PC-3 (cell line): ENCODE measurements at regions not wholly inside any gene's neighbourhood (a gene's known extent, or its start where the extent isn't known, plus 50 kb on each side); places are given as distances from the start of the nearest gene placed in this dataset.

ENCODE experiments used
- ATAC-seq: fragments of 200-7000 bp; cut with Tn5 transposase; 2 replicates; pipeline ENCODE4 v1.9.1; 2020; ENCODE audit warnings: mild to moderate bottlenecking, moderate library complexity
- BruUV-seq: library from RNA; stranded (reverse); fragments of 400-500 nt; replicated peaks from 2 replicates; lab custom pipeline; 2021; lab: Mats Ljungman, UMichigan
- CTCF ChIA-PET: fragments of 300-600 bp; sonication (Branson Sonifier 250); formaldehyde crosslinking; loops from one replicate; lab custom pipeline; 2022; ENCODE audit warnings: antibody characterized with exemption; lab: Charles Lee
- POLR2A ChIA-PET: fragments of 300-600 bp; sonication (Branson Sonifier 250); formaldehyde crosslinking; loops from one replicate; lab custom pipeline; 2022; ENCODE audit warnings: antibody characterized with exemption; ENCODE audit not compliant: unreplicated experiment; lab: Charles Lee
- DNase-seq: peaks from one replicate; pipeline ENCODE4 v3.0.0-alpha.2; 2015
- H2AFZ ChIP-seq: fragments of 300-600 bp; sonication (generic); 2 replicates; pipeline ENCODE4 v1.6.0; 2016; ENCODE audit warnings: antibody characterized with exemption, low read length
- H3F3A ChIP-seq: fragments of 300-600 bp; sonication (generic); one replicate; pipeline ENCODE4 v1.6.0; 2017; ENCODE audit warnings: antibody characterized with exemption, low read length, control low read depth, mild to moderate bottlenecking; ENCODE audit not compliant: unreplicated experiment
- H3K27ac ChIP-seq: fragments of 300-600 bp; sonication (generic); 2 replicates; pipeline ENCODE4 v1.5.1; 2016; ENCODE audit warnings: mild to moderate bottlenecking, low read length
- H3K27me3 ChIP-seq: fragments of 300-600 bp; sonication (generic); 2 replicates; pipeline ENCODE4 v1.6.1; 2016; ENCODE audit warnings: low read length, mixed read lengths
- H3K36me3 ChIP-seq: fragments of 300-600 bp; sonication (generic); 2 replicates; pipeline ENCODE4 v1.6.1; 2016; ENCODE audit warnings: low read depth, mixed run types, low read length, mixed read lengths
- H3K4me1 ChIP-seq: fragments of 300-600 bp; sonication (generic); 2 replicates; pipeline ENCODE4 v1.5.1; 2016; ENCODE audit warnings: low read length; ENCODE audit not compliant: insufficient read depth
- H3K4me2 ChIP-seq: fragments of 300-600 bp; sonication (generic); 2 replicates; pipeline ENCODE4 v1.6.0; 2016; ENCODE audit warnings: low read length
- H3K4me3 ChIP-seq: fragments of 300-600 bp; sonication (generic); 2 replicates; pipeline ENCODE4 v1.5.1; 2016; ENCODE audit warnings: mild to moderate bottlenecking, low read length, mixed read lengths
- H3K79me2 ChIP-seq: fragments of 300-600 bp; sonication (generic); 2 replicates; pipeline ENCODE4 v1.6.1; 2017; ENCODE audit warnings: low read length, mixed read lengths
- H3K9ac ChIP-seq: fragments of 300-600 bp; sonication (generic); 2 replicates; pipeline ENCODE4 v1.6.0; 2016; ENCODE audit warnings: mild to moderate bottlenecking, low read length
- H3K9me2 ChIP-seq: fragments of 300-600 bp; sonication (generic); replicated peaks from 2 replicates; pipeline ENCODE4 v1.6.1; 2016; ENCODE audit warnings: mixed run types, low read length, mixed read lengths
- H3K9me3 ChIP-seq: fragments of 300-600 bp; sonication (generic); 2 replicates; pipeline ENCODE4 v1.6.1; 2016; ENCODE audit warnings: low read length, mixed read lengths
- H4K20me1 ChIP-seq: fragments of 300-600 bp; sonication (generic); 2 replicates; pipeline ENCODE4 v1.6.1; 2016; ENCODE audit warnings: low read length, mixed read lengths
- CTCF ChIP-seq: fragments of 300-600 bp; sonication (generic); conservative IDR thresholded peaks from 2 replicates; pipeline ENCODE4 v1.5.1; 2017; ENCODE audit warnings: antibody characterized with exemption, low read depth, mild to moderate bottlenecking, low read length
- EZH2 ChIP-seq: fragments of 300-600 bp; sonication (generic); IDR thresholded peaks from one replicate; pipeline ENCODE4 v1.6.1; 2017; ENCODE audit warnings: antibody characterized with exemption, mild to moderate bottlenecking, low read length; ENCODE audit not compliant: unreplicated experiment
- EZH2phosphoT487 ChIP-seq: fragments of 300-600 bp; sonication (generic); IDR thresholded peaks from 2 replicates; pipeline ENCODE4 v1.6.1; 2018; ENCODE audit warnings: mild to moderate bottlenecking, antibody characterized with exemption, low read length, borderline replicate concordance
- intact Hi-C: fragments of 100-400 bp; cut with micrococcal nuclease; formaldehyde crosslinking; loops from 2 replicates; pipeline ENCODE4 v1.9.0; 2023

GRCh38 chr6:12635813-12636212 is 80.8 kb upstream of the PHACTR1 start:
- H3F3A ChIP-seq = no peaks in the 10 kb centered on the region
- ChIA-PET POLR2A (no interaction called here), CTCF (no interaction called here)
- H3K4me1 ChIP-seq = 0 out of 2 replicates have a peak, but pooled peaks cover 6% of the 10 kb centered on the region
- no peaks in the 10 kb centered on the region for H3K36me3 ChIP-seq
- intact Hi-C loops = no loop called here
- H2AFZ ChIP-seq = no peak overlapping the region
- no peaks in the 10 kb centered on the region for H3K9me3 ChIP-seq
- BruUV-seq = no TSS peak
- no peak overlapping the region for H3K27ac ChIP-seq
- H4K20me1 ChIP-seq = no peaks in the 10 kb centered on the region
- no peak overlapping the region for H3K4me2 ChIP-seq
- DNase-seq (no peak), ATAC-seq (no peak)
- H3K27me3 ChIP-seq = peaks cover 16% of the 10 kb centered on the region; the same call in 1 of the 2 replicates
- no peak overlapping the region for H3K9ac ChIP-seq
- no peaks in the 10 kb centered on the region for H3K79me2 ChIP-seq
- TF ChIP-seq EZH2 (no peak), CTCF (no peak), EZH2phosphoT487 (no peak)
- H3K9me2 ChIP-seq = no peaks in the 10 kb centered on the region
- H3K4me3 ChIP-seq = no peak overlapping the region

- intact Hi-C loops = no loop called here
- Histone ChIP-seq H3K27ac (no peak overlapping the region), H3K9me2 (no peaks in the 10 kb centered on the region), H3K9me3 (no peaks in the 10 kb centered on the region), H3K4me1 (0 out of 2 replicates have a peak, but pooled peaks cover 6% of the 10 kb centered on the region), H3K79me2 (no peaks in the 10 kb centered on the region), H3F3A (no peaks in the 10 kb centered on the region), H3K4me3 (no peak overlapping the region), H3K36me3 (no peaks in the 10 kb centered on the region), H4K20me1 (no peaks in the 10 kb centered on the region), H3K27me3 (peaks cover 16% of the 10 kb centered on the region; the same call in 1 of the 2 replicates), H3K4me2 (no peak overlapping the region), H2AFZ (no peak overlapping the region), H3K9ac (no peak overlapping the region)
- TF ChIP-seq EZH2 = no peak
- TF ChIP-seq CTCF = peak; percentile 51
- no peak for ATAC-seq
- CTCF ChIA-PET = no interaction called here
- BruUV-seq = no TSS peak
- POLR2A ChIA-PET = no interaction called here
- peak; percentile 15 for DNase-seq
These were observed 80.2 kb upstream of the PHACTR1 start for GRCh38 chr6:12636336-12636735.

- no peak overlapping the region for H2AFZ ChIP-seq
- no peaks in the 10 kb centered on the region for H3K79me2 ChIP-seq
- 0 out of 2 replicates have a peak, but pooled peaks cover 6% of the 10 kb centered on the region for H3K4me1 ChIP-seq
- no peaks in the 10 kb centered on the region for H3K9me3 ChIP-seq
- H3K4me2 ChIP-seq = no peak overlapping the region
- H3K9ac ChIP-seq = no peak overlapping the region
- H3F3A ChIP-seq = no peaks in the 10 kb centered on the region
- ChIA-PET CTCF (interaction anchor here (1.3 kb wide), 1 partner anchor 256 kb away, joined by 9 read pairs; no protein-coding TSS in a partner anchor), POLR2A (no interaction called here)
- TF ChIP-seq CTCF = peak; percentile 91
- TF ChIP-seq EZH2 = no peak
- TF ChIP-seq EZH2phosphoT487 = no peak
- H3K4me3 ChIP-seq = no peak overlapping the region
- no peak overlapping the region for H3K27ac ChIP-seq
- H4K20me1 ChIP-seq = no peaks in the 10 kb centered on the region
- H3K9me2 ChIP-seq = no peaks in the 10 kb centered on the region
- no TSS peak for BruUV-seq
- H3K36me3 ChIP-seq = no peaks in the 10 kb centered on the region
- peaks cover 14% of the 10 kb centered on the region; the same call in 1 of the 2 replicates for H3K27me3 ChIP-seq
- intact Hi-C loops = loop anchor here (1.0 to 2.0 kb wide), 3 partner anchors 206 to 693 kb away; no protein-coding TSS in a partner anchor
- DNase-seq (peak; percentile 80), ATAC-seq (peak; percentile 86)
These were observed 78.5 kb upstream of the PHACTR1 start for GRCh38 chr6:12637960-12638641.
